Adrenal gland (tissue), 9 donors: ENCODE measurements at regions not wholly inside any gene's neighbourhood (a gene's known extent, or its start where the extent isn't known, plus 50 kb on each side); places are given as distances from the start of the nearest gene placed in this dataset.

Experiments used
- DNase-seq, 7 donors: peaks; one replicate each; pipeline ENCODE4 v3.0.0-alpha.2; 2019 to 2020
- H3K27ac ChIP-seq, 5 donors: fragments of 200-600 bp; sonication (generic) in 4 of 5; 1 replicate in 3 of 5; 2 replicates in 2 of 5; pipeline versions ENCODE4 v1.5.1 to v1.8.0; 2016 to 2020; ENCODE audit warnings: mild to moderate bottlenecking in 1 of 5
- H3K27me3 ChIP-seq: fragments of 200-600 bp; 2 replicates; pipeline ENCODE4 v1.8.0; 2021
- H3K36me3 ChIP-seq, 2 donors: fragments of 200-600 bp; replicated peaks in 1 of 2; 1 replicate in 1 of 2; 2 replicates in 1 of 2; pipeline versions ENCODE4 v1.5.1 to v1.8.0; 2018 to 2022
- H3K4me1 ChIP-seq, 2 donors: fragments of 200-600 bp; replicated peaks in 1 of 2; 1 replicate in 1 of 2; 2 replicates in 1 of 2; pipeline versions ENCODE4 v1.5.1 to v1.8.0; 2018 to 2021
- H3K4me3 ChIP-seq, 4 donors: fragments of 200-600 bp; sonication (generic) in 3 of 4; one replicate each; pipeline ENCODE4 v1.5.1; 2016 to 2018
- H3K9me3 ChIP-seq, 3 donors: fragments of 200-600 bp; sonication (generic) in 1 of 3; replicated peaks in 1 of 3; 1 replicate in 2 of 3; 2 replicates in 1 of 3; pipeline versions ENCODE4 v1.5.1 to v1.8.0; 2016 to 2021
- POLR2A ChIP-seq, 2 donors: fragments of 450-650 bp; IDR thresholded peaks; one replicate each; pipeline ENCODE4 v1.6.1; 2017; ENCODE audit warnings: antibody characterized with exemption in 2 of 2, mild to moderate bottlenecking in 2 of 2, moderate library complexity in 1 of 2
- WGBS, 4 donors: extraction: QIAGEN DNeasy Blood & Tissue Kit in 2 of 4; methylation state at CpG; one replicate each; pipeline versions ENCODE4 v1.1.5 to v1.1.7; 2013 to 2017; 5-methylcytosine and 5-hydroxymethylcytosine counted together
- intact Hi-C, 2 donors: fragments of 100-400 bp; cut with DNase I; formaldehyde crosslinking; loops; one replicate each; pipeline versions ENCODE4 v1.14.1 to v1.15.0; 2022 to 2023
- TF ChIP-seq, protein P1 (sequence below), 6 experiments: fragments of 450-650 bp in 4 of 6; fragments of 200-600 bp in 2 of 6; sonication (generic) in 1 of 6; IDR thresholded peaks; 1 replicate in 5 of 6; 2 replicates in 1 of 6; pipeline versions ENCODE4 v1.5.1 to v1.8.0; 2016 to 2021; ENCODE audit warnings: antibody characterized with exemption in 6 of 6, mild to moderate bottlenecking in 2 of 6, moderate library complexity in 1 of 6
- donor health status: healthy with polysubstance abuse.
- donor health status: Bipolar disorder and iron deficiency.
- donor health status: DM: yes; HTN: yes; CAD: no.
- donor health status: DM: no; HTN: no; CAD: no.
- donor health status: DM: no; HTN: no; CAD: no.

DNA sequence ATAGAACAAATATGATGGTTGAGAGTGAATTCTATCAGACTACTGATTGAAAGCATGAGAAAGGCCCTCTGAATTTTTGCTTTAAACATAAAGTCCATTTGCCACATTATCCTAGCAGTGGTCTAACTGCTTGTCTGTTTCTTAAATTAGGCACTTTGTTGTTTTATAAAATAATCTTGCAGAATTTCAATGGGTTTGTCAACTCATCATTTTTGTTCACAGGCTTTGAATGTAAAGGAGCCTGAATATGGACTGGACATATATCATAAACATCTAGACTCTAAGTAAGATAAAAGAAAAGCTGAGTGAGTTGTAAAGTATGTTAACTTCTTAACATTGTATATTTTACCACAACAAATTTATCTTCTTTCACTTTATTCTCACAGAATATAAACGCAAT is 845.9 kb downstream of the SUCLG1 start:
- Histone ChIP-seq H3K27me3 (no peaks in the 10 kb centered on the region), H3K9me3 (no peaks in the 10 kb centered on the region), H3K36me3 (no peaks in the 10 kb centered on the region), H3K4me1 (no peaks in the 10 kb centered on the region), H3K27ac (no peak overlapping the region), H3K4me3 (no peak overlapping the region)
- intact Hi-C loops = no loop called here
- TF ChIP-seq, protein P1, sequence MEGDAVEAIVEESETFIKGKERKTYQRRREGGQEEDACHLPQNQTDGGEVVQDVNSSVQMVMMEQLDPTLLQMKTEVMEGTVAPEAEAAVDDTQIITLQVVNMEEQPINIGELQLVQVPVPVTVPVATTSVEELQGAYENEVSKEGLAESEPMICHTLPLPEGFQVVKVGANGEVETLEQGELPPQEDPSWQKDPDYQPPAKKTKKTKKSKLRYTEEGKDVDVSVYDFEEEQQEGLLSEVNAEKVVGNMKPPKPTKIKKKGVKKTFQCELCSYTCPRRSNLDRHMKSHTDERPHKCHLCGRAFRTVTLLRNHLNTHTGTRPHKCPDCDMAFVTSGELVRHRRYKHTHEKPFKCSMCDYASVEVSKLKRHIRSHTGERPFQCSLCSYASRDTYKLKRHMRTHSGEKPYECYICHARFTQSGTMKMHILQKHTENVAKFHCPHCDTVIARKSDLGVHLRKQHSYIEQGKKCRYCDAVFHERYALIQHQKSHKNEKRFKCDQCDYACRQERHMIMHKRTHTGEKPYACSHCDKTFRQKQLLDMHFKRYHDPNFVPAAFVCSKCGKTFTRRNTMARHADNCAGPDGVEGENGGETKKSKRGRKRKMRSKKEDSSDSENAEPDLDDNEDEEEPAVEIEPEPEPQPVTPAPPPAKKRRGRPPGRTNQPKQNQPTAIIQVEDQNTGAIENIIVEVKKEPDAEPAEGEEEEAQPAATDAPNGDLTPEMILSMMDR (IDR thresholded peaks at IDR 0.05) = no peak
- no peak for DNase-seq
- 66 to 88% (median 70%) methylated on average over 1 of the region's 1 CpG for WGBS, 4 donors

DNA sequence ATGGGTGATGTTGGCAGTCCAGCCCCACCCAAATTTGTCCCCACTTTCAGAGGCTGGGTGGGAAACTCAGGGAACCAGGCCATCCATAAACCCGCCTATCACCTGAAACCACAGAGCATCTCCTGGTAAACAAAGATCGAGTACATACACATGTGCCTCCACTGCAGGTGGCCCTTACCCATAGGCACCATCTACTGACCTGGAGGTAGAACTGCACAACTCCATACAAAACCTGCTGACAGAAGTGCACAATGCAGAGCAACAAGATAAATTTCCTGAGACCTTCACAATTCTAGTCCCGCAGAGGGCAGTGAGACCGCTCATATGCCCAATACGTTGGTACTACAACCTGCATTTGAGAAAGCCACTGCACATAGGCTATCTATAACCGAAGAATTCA is 856.3 kb downstream of the SUCLG1 start:
- Histone ChIP-seq H3K36me3 (no peaks in the 10 kb centered on the region), H3K27me3 (no peaks in the 10 kb centered on the region), H3K27ac (no peak overlapping the region), H3K9me3 (no peaks in the 10 kb centered on the region), H3K4me1 (no peaks in the 10 kb centered on the region), H3K4me3 (no peak overlapping the region)
- no peak for TF ChIP-seq POLR2A (IDR thresholded peaks at IDR 0.05)
- TF ChIP-seq, protein P1 (IDR thresholded peaks at IDR 0.05) = no peak
- WGBS, 4 donors = 81 to 92% (median 88%) methylated on average over 4 to 6 of the region's 6 CpGs
- intact Hi-C loops = no loop called here
- no peak for DNase-seq

DNA sequence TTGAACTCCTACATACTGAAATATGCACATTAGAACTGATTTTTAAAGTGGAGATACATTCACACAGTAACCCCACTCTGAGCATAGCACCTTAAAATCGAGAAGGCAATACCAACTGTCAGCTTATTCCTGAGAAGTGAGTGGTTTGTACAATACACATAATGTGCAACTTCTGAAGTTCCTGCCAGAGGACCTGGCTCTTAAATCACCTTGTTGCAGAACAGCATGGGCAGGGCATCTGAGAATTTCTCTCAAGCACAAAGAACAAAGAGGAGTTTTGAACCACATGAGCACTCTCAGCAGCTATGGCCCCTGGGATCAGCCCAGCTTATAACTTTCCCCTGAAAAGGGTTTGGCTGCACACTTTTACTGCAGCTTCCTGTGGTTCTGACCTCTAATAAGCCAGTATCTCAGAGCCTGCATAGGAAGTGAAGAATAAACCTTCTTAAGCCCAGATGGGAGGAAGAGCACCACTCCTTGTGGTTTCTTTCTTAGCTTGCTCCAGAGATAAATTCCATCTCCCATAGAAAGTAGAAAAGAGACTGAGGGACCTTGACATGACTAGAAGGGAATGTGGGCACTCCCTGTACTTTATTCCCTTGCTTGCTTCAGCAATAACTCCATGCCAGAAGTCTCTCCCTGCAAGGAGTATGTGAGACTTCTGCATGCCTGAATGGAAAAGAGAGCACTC is 862.3 kb downstream of the SUCLG1 start:
- H3K27me3 ChIP-seq = no peaks in the 10 kb centered on the region
- DNase-seq = no peak
- WGBS, 4 donors = 57 to 67% (median 62%) methylated on average over 1 of the region's 1 CpG
- no peaks in the 10 kb centered on the region for H3K4me1 ChIP-seq
- H3K9me3 ChIP-seq = no peaks in the 10 kb centered on the region
- H3K27ac ChIP-seq = no peak overlapping the region
- intact Hi-C loops = no loop called here
- H3K36me3 ChIP-seq = no peaks in the 10 kb centered on the region
- TF ChIP-seq POLR2A (IDR thresholded peaks at IDR 0.05) = no peak
- TF ChIP-seq, protein P1 (IDR thresholded peaks at IDR 0.05) = no peak
- H3K4me3 ChIP-seq = no peak overlapping the region

DNA sequence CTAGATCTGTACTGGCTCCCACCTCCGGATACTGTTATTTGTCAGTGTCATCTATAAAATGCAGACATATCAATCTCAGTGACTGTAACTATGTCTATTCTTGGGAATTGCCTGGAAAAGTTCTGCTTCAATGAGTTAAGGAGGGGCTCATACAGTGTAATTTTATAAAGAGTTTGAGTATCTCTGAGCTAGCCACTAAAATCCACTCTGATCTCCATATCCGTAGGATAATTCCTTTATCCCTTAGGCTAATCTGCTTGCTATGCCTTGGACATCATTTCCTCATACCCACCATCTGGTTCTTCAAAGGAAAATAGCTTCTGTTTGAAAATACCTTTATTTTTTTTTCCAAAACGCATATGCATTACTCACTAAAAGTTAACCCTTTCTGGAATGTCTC is 863.2 kb downstream of the SUCLG1 start:
- Histone ChIP-seq H3K4me1 (no peaks in the 10 kb centered on the region), H3K4me3 (no peak overlapping the region), H3K9me3 (no peaks in the 10 kb centered on the region), H3K27ac (no peak overlapping the region), H3K36me3 (no peaks in the 10 kb centered on the region), H3K27me3 (no peaks in the 10 kb centered on the region)
- no peak for DNase-seq
- WGBS, 4 donors = 38 to 51% (median 48%) methylated on average over 3 of the region's 3 CpGs
- TF ChIP-seq POLR2A (IDR thresholded peaks at IDR 0.05) = no peak
- TF ChIP-seq, protein P1 (IDR thresholded peaks at IDR 0.05) = no peak
- intact Hi-C loops = no loop called here
